ENCODE measurements at regions not wholly inside any gene's neighbourhood (a gene's known extent, or its start where the extent isn't known, plus 50 kb on each side); places are given as distances from the start of the nearest gene placed in this dataset.
A peak's percentile ranks its signal among the peaks of the same experiment; 100 is the strongest.
"Not testable (repeated sequence)": the region's sequence is repeated elsewhere in the genome, so short reads cannot be mapped to it uniquely, and the experiment has no call there.

- DNase-seq, result no peak
These were observed 386.0 kb downstream of the RPS24 start for GRCh38 chr10:78419481-78420265.

DNA sequence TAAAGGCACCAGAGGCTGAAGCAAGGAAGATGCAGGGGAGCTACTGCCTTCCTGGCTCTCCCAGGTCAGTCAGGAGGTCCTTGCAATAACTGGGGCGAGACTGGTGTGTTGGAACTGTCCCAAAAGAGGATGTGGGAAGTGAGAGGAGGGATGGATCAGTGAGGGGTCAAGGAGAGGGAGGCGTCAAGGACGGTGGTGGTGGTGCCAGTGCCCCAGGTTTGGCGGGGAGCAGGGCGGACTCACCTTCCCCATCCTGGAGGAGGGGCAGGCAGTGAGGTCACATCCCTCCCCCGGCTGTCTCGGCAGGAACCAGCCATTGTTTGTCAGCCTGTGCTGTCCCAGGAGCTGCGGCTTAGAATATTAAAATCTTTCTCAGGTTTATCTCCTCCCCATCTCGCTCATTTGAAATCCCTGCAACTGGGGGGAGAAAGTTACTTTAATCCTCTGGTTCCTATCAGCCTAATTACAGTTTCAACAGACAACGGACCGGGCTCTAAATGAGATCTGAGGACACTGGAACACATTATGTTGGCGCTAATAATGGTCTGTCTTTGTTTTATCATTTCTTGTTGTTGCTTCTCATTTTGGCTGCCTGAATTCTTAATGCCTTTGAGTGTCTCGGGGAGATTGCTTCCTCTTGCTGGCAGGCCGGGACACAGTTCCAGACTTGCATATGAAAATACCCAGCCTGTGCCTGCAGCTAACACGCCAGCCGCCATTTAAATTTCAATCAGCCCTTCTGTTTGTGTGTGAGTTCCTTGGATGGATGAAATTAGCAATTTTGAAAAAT lies 387.5 kb downstream of the RPS24 start:
- DNase-seq, result no peak

DNA sequence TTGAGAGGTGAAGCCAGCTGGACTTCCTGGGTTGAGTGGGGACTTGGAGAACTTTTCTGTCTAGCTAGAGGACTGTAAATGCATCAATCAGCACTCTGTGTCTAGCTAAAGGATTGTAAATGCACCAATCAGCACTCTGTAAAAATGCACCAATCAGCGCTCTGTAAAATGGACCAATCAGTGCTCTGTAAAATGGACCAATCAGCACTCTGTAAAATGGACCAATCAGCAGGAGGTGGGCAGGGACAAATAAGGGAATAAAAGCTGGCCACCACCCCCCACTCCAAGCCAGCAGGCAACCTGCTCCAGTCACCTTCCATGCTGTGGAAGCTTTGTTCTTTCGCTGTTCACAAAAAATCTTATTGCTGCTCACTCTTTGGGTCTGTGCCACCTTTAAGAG lies 390.4 kb downstream of the RPS24 start:
- not testable (repeated sequence) for DNase-seq

DNA sequence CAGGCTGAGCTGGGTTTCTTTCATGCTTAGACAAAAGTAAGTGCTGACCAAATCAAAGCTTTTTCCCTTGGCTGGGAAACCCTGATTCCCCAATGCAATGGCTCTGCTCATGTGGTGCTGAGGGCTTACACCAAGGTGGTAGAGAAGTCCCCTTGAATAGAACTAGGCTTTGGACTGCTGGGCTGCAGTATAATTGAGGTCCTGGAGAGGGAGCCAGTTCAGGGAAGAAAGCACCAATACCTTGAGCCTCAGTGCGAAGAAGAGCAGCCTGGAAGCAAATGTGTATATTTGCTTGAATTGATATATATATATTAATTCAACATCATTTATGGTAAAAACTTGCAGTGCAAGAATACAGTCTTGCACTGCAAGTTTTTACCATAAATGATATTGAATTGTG lies 391.1 kb downstream of the RPS24 start:
- DNase-seq, result peak; percentile 9

DNA sequence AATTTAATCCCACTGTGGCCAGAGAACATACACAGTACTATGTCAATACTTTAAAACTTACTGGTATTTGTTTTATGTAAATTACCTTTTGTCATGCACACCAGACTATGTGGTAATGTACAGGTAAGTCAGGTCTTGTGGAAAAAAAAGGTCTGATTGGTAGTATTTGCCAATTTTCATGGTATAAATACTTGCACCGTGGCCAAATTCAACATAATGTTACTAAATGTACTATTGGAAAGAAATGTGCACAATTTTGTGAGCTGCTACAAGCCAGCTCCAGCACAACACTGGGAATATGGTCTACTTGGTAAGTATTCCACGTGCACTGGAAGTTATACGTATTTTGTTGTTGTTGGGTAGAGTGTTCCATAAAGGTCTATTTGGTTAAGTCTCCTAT lies 392.5 kb downstream of the RPS24 start:
- DNase-seq, result no peak

DNA sequence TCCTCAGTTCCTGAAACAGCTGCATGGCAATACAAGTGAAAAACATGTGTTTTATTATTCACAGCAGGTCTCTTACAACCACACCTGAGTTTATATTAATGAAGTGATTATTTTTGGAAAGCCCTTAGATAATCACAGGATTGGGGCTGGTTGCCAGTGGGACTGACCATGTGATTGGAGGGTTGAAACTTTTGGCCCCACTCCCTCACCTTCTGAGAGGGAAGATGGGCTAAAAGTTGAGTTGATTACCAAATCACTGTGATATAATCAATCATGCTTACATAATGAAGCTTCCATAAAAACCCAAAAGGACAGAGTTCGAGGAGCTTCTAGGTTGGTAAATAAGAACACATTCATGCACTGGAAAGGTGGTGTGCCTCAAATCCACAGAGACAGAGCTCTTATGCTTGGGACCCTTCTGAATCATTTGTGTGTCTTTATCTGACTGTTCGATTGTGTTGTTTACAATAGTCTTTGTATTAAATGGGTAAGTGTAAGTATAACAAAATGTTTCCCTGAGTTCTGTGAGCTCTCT lies 393.9 kb downstream of the RPS24 start:
- DNase-seq, result no peak

DNA sequence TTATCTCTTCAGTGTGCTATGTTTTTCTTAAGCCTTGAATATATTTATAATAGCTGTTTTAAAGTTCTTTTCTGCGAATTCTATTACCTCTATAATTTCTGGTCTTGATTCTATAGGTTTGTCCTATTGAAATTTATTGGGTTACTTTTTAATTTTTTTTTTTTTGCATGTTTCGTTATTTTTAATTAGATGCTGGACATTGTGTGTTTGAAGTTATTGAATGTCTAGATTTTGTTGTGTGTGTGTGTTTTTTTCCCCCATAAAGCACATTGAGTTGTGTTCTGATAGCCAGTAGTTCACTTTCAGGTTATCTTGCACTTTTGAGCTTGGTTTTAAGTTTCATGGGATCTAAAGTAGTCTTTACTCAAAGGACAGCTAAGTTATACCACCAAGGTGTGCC lies 394.9 kb downstream of the RPS24 start:
- DNase-seq, result no peak

GRCh38 chr10:78429984-78430383 lies 396.3 kb downstream of the RPS24 start:
- DNase-seq, result no peak

GRCh38 chr10:78432583-78432982 lies 398.9 kb downstream of the RPS24 start:
- DNase-seq, result no peak

- no peak for DNase-seq
These were observed 399.5 kb downstream of the RPS24 start for GRCh38 chr10:78433076-78433595.

DNA sequence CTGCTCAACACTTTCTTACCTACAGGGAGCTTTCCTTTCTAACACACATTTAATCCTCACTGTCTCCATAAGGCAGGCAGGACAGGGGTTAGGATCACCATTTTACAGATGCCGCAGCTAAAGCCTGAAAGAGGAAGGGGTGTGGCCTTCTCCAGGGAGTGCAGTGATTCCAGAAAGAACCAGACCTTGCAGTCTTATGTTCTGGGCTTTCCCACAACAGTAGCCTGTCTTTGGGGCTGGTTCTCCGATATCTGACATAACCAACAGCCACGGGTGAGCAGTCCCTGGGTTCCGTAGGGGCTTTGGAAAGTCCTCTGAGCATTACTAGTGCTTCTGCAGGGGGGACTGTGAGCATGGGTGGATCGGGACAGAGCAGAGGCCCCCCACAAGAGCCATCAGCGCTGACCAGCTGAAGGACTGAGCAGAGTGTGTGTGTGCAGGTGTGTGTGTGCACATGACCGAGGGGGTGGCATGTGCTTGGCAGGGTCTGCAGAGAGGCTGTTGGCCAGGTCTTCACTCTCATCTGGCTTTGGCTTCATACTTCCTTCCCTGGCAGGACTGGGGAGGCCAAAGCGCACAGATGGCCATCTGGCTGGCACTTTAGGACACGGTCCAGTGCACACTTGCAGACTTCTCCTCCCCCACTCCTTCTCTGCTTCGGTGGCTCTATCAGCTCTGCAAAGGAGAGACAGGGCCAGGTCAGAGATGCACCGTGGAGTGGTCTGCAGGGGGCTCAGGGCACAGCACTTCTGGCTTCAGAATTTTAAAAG lies 400.3 kb downstream of the RPS24 start:
- no peak for DNase-seq

- no peak for DNase-seq
These were observed 401.2 kb downstream of the RPS24 start for GRCh38 chr10:78434886-78435285.

- no peak for DNase-seq
These were observed 402.0 kb downstream of the RPS24 start for GRCh38 chr10:78435484-78436221.

- no peak for DNase-seq
These were observed 402.5 kb downstream of the RPS24 start for GRCh38 chr10:78436222-78436573.

DNA sequence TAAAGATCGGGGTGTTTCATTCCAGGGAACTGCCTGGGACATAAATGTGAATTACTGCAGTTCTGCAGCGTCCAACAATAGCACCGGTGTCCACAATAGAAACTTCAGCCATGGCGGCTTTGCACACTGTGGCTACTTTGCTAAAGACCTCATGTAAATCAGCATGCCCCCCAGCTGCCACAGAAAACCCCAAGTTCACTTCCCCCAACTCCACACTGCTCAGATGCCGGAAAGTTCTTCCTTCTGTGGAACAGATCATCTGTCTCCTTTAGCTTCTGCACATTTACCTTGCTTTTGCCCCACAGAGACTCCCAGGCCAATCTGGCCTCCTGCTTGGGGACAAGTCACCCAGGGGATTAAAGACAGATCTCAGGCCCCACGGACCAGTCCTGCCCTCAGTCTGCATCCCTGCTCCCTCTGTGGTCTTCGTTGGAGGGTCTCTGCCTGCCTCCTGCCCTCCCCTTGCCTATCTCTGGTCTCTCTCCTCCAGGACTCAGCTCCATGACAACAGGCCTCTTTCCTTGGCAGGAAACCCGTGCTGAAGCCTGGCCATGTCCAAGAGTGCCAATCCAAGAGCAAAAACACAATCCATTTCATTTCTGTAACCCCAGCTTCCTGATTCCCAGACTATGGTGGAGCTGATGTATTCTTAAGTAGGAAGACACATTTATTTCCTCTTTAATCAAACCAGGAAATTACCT lies 403.2 kb downstream of the RPS24 start:
- DNase-seq, result no peak

- DNase-seq, result peak; percentile 17
These were observed 403.7 kb downstream of the RPS24 start for GRCh38 chr10:78437407-78437768.

DNA sequence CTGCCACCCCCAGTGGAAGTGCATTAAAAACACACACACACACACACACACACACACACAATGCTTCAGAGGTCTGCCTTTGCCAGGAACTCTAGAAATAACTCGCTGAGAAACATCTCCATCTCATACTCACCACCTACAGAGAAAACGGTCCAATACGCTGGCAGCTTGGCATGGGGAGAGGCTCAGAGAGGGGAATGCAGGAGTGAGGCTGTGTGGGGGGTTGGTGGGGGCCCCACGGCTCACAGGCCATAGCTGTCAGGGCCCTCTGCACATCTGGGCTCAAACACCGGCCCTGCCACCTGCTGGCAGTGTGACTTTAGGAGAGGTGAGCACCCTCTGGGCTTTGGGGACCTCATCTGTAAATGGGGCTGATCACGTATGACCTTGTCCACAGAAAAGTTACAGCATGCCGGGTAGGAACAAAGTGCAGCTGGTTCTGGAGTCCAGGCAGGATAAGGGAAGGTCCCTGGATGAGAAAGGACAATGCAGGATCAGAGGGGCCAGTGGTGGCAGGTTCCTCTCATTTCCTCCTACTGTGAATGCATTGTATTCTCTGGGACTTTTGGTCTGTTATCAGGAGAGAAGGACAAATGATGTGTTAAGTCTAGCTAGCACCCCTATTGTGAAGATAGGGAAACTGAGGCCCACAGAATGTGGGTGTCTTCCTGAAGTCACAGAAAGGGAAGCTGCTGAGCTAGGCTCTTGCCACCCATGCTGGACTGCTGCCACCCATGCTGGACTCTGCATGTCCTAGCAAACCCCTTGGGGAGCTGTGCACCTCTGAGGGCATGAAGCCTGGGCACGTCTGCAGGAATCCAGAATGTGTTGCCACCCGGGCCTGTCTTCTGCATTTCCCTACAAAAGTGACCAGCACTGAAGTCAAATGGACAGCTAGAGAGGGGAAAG lies 404.6 kb downstream of the RPS24 start:
- DNase-seq, result no peak

GRCh38 chr10:78438907-78439809 lies 405.5 kb downstream of the RPS24 start:
- DNase-seq, result no peak

DNA sequence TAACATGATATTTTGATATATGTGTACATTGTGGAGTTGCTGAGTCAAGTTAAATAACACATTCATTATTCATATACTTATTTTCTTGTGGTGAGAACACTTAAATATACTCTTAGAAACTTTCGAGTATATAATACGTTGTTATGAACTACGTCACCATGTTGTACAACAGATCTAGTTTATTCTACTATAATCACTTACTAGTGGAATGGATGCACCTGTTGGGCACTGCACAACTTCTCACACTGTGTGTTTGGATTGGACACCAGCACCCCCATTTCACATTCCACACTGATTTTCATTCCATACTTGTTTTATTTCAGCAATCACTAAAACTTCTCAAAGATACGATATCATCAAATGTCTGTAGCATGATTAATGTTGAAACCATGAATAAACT lies 407.3 kb downstream of the RPS24 start:
- no peak for DNase-seq

GRCh38 chr10:78441694-78442093 lies 408.0 kb downstream of the RPS24 start:
- DNase-seq, result no peak
